ENCODE measurements at regions not wholly inside any gene's neighbourhood (a gene's known extent, or its start where the extent isn't known, plus 50 kb on each side); places are given as distances from the start of the nearest gene placed in this dataset.

GRCh38 chr2:128817813-128818212, 499.1 kb upstream of the HS6ST1 start:
- no peak for TF ChIP-seq POLR2A (IDR thresholded peaks at IDR 0.05)
- TF ChIP-seq CTCF (IDR thresholded peaks at IDR 0.05) = no peak
